ENCODE measurements at regions not wholly inside any gene's neighbourhood (a gene's known extent, or its start where the extent isn't known, plus 50 kb on each side); places are given as distances from the start of the nearest gene placed in this dataset.

GRCh38 chr22:34784056-34784455 lies 281.9 kb upstream of the ISX start:
- TF ChIP-seq EZH2 (IDR thresholded peaks at IDR 0.05; ENCODE audit: insufficient read depth, poor library complexity, severe bottlenecking) = no peak
- no peak for TF ChIP-seq EZH2phosphoT487 (IDR thresholded peaks at IDR 0.05; ENCODE audit: insufficient read depth, low read depth)

Measured in GM23248 (cell line).